Suprapubic skin (tissue), 4 donors: ENCODE measurements at regions not wholly inside any gene's neighbourhood (a gene's known extent, or its start where the extent isn't known, plus 50 kb on each side); places are given as distances from the start of the nearest gene placed in this dataset.
"Not testable (repeated sequence)": the region's sequence is repeated elsewhere in the genome, so short reads cannot be mapped to it uniquely, and the experiment has no call there.

Experiments
- DNase-seq, 2 donors: peaks; one replicate each; pipeline ENCODE4 v3.0.0-alpha.2; 2019; ENCODE audit warnings: low spot score in 2 of 2
- H3K27ac ChIP-seq: fragments of 200-600 bp; sonication (generic); one replicate; pipeline ENCODE4 v1.5.1; 2019
- H3K27me3 ChIP-seq: fragments of 200-600 bp; sonication (generic); one replicate; pipeline ENCODE4 v1.5.1; 2019
- H3K36me3 ChIP-seq: fragments of 200-600 bp; sonication (generic); one replicate; pipeline ENCODE4 v1.5.1; 2019
- H3K4me1 ChIP-seq: fragments of 200-600 bp; sonication (generic); one replicate; pipeline ENCODE4 v1.5.1; 2019
- H3K4me3 ChIP-seq: fragments of 200-600 bp; sonication (generic); one replicate; pipeline ENCODE4 v1.5.1; 2019; ENCODE audit warnings: mild to moderate bottlenecking
- H3K9me3 ChIP-seq: fragments of 200-600 bp; sonication (generic); one replicate; pipeline ENCODE4 v1.5.1; 2019
- EP300 ChIP-seq: sonication (generic); formaldehyde crosslinking; IDR thresholded peaks from one replicate; pipeline ENCODE4 v1.6.1; 2017; ENCODE audit warnings: antibody characterized with exemption
- POLR2A ChIP-seq, 2 donors: fragments of 450-650 bp; IDR thresholded peaks; one replicate each; pipeline ENCODE4 v1.6.1; 2017; ENCODE audit warnings: antibody characterized with exemption in 2 of 2, mild to moderate bottlenecking in 2 of 2, moderate library complexity in 2 of 2
- POLR2AphosphoS5 ChIP-seq, 3 donors: sonication (generic); formaldehyde crosslinking; IDR thresholded peaks; one replicate each; pipeline ENCODE4 v1.6.1; 2017; ENCODE audit warnings: antibody characterized with exemption in 3 of 3
- WGBS: methylation state at CpG from one replicate; pipeline ENCODE4 v1.1.5; 2018; 5-methylcytosine and 5-hydroxymethylcytosine counted together
- TF ChIP-seq, protein P1 (sequence below), 2 donors: fragments of 200-600 bp in 1 of 2; fragments of 450-650 bp in 1 of 2; sonication (generic) in 1 of 2; IDR thresholded peaks; one replicate each; pipeline ENCODE4 v1.5.1; 2016 to 2019; ENCODE audit warnings: antibody characterized with exemption in 2 of 2, mild to moderate bottlenecking in 1 of 2, moderate library complexity in 1 of 2

DNA sequence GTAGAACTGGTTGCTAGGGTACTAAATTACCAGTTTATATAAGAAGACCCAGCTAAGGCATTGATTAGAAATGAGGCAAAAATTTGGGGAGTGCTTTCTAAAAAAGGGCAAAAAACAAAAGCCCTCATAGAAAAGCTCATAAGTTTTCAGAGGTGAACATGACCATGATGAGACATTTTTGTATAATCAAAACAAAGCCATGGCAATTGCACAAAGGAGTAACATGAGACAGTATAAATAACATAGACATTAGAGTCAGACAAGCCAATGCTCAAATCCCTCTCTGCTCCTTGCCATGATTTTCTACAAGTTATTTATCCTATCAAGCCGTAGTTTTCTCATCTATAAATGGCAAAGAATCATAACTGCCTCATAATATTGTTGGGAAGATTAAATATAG, 112.2 kb upstream of the ADTRP start:
- no peak for DNase-seq
- no peak overlapping the region for H3K4me3 ChIP-seq
- H3K4me1 ChIP-seq: no peaks in the 10 kb centered on the region
- no peak overlapping the region for H3K27ac ChIP-seq
- H3K27me3 ChIP-seq: no peaks in the 10 kb centered on the region
- H3K36me3 ChIP-seq: no peaks in the 10 kb centered on the region
- H3K9me3 ChIP-seq: no peaks in the 10 kb centered on the region
- TF ChIP-seq POLR2AphosphoS5 (IDR thresholded peaks at IDR 0.05) (no peak), EP300 (no peak), POLR2A (IDR thresholded peaks at IDR 0.05) (no peak)
- TF ChIP-seq, protein P1, sequence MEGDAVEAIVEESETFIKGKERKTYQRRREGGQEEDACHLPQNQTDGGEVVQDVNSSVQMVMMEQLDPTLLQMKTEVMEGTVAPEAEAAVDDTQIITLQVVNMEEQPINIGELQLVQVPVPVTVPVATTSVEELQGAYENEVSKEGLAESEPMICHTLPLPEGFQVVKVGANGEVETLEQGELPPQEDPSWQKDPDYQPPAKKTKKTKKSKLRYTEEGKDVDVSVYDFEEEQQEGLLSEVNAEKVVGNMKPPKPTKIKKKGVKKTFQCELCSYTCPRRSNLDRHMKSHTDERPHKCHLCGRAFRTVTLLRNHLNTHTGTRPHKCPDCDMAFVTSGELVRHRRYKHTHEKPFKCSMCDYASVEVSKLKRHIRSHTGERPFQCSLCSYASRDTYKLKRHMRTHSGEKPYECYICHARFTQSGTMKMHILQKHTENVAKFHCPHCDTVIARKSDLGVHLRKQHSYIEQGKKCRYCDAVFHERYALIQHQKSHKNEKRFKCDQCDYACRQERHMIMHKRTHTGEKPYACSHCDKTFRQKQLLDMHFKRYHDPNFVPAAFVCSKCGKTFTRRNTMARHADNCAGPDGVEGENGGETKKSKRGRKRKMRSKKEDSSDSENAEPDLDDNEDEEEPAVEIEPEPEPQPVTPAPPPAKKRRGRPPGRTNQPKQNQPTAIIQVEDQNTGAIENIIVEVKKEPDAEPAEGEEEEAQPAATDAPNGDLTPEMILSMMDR (IDR thresholded peaks at IDR 0.05): no peak
- WGBS: 0% methylated on average over 1 of the region's 1 CpG

DNA sequence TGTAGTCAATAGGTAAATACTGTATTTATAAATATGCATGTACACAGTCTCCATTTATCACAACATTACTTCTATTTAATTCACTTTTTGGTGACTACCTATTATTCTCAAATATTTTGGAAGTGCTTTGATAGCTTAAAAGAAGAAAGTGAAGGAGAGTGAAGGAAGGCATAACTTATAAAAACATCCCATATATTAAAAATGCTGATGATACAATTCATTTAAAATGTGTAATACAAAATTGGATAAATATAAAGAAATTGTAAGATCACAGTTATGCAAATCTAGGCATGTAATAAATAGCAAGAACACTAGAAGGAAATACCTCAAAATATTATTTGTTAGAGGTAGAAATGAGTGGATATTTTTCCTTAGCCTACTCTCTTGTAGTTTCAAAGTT, 111.6 kb upstream of the ADTRP start:
- DNase-seq: no peak

DNA sequence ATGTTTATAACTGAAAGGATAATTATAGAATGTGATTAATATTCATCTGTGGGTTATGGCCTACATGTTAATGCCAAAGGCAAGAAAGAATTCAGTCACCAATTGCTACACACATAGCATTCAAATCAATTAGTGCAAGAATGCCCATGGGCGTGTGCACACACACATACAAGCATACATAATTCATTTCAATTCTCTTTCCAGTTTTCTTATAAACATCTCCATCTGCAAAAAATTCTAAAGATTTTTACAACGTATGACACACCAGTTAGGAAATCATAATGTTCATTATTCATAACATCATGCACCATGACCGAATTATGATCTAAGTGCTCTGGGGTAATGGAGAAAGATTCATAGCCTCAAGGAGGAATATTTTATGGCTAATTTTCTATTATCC, 111.0 kb upstream of the ADTRP start:
- no peak for DNase-seq

More for the DNA sequence above, 111.6 kb upstream of the ADTRP start:
- Histone ChIP-seq H3K36me3 (no peaks in the 10 kb centered on the region), H3K27me3 (no peaks in the 10 kb centered on the region), H3K9me3 (no peaks in the 10 kb centered on the region), H3K4me3 (no peak overlapping the region), H3K4me1 (no peaks in the 10 kb centered on the region), H3K27ac (no peak overlapping the region)
- TF ChIP-seq POLR2A (IDR thresholded peaks at IDR 0.05) (no peak), POLR2AphosphoS5 (IDR thresholded peaks at IDR 0.05) (no peak), EP300 (no peak)
- TF ChIP-seq, protein P1 (IDR thresholded peaks at IDR 0.05): no peak

DNA sequence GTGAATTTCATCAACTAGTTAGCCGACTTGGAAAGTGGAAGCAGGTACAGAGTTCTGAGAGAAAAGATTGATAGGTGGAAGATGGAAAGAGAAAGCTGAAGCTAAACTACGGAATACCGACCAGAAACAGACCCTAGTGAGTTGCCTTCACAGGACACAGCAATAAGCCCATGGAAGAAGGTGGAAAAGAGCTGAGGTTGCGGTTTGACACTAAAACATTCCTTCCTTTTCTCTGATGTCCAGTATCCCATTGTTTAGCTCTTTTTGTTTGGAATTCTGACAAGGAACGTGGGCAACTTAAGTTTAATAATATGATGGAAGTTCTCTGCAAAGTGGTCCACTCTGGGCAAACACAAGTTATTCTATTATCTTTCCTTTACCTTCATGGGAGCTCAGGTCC, 110.1 kb upstream of the ADTRP start:
- H3K4me3 ChIP-seq: no peak overlapping the region
- TF ChIP-seq, protein P1 (IDR thresholded peaks at IDR 0.05): no peak
- no peak for DNase-seq
- H3K4me1 ChIP-seq: no peaks in the 10 kb centered on the region
- 94% methylated on average over 5 of the region's 5 CpGs for WGBS
- H3K36me3 ChIP-seq: no peaks in the 10 kb centered on the region
- no peak overlapping the region for H3K27ac ChIP-seq
- H3K27me3 ChIP-seq: no peaks in the 10 kb centered on the region
- no peaks in the 10 kb centered on the region for H3K9me3 ChIP-seq

More for the DNA sequence above, 111.0 kb upstream of the ADTRP start:
- no peak overlapping the region for H3K27ac ChIP-seq
- no peaks in the 10 kb centered on the region for H3K4me1 ChIP-seq
- no peaks in the 10 kb centered on the region for H3K9me3 ChIP-seq
- no peaks in the 10 kb centered on the region for H3K36me3 ChIP-seq
- TF ChIP-seq, protein P1 (IDR thresholded peaks at IDR 0.05): no peak
- TF ChIP-seq EP300: no peak
- TF ChIP-seq POLR2AphosphoS5 (IDR thresholded peaks at IDR 0.05): no peak
- no peak for TF ChIP-seq POLR2A (IDR thresholded peaks at IDR 0.05)
- no peaks in the 10 kb centered on the region for H3K27me3 ChIP-seq
- 33% methylated on average over 3 of the region's 3 CpGs for WGBS
- no peak overlapping the region for H3K4me3 ChIP-seq

DNA sequence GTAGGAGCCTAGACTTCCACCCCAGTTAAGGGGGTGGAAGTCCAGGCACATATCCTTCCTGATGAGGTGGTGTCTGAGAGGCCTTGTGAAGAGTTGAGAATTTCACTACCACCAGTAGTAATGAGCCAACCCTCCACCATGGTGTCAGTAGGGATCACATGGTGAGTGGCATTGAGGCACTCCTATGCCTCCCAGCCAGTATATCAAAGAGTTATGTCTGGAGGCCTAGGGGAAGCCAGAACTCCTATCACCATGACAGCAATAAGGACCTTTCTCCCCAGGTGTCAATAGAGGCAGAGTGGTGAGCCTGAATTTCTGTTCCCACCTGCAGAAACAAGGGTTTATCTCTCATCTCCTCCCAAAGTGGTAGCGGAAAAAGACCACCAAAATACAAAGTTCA, 106.6 kb upstream of the ADTRP start:
- Histone ChIP-seq H3K4me3 (no peak overlapping the region), H3K27me3 (no peaks in the 10 kb centered on the region), H3K27ac (no peak overlapping the region), H3K4me1 (no peaks in the 10 kb centered on the region), H3K9me3 (peaks cover 3% of the 10 kb centered on the region), H3K36me3 (no peaks in the 10 kb centered on the region)
- 94% methylated on average over 1 of the region's 1 CpG for WGBS
- no peak for DNase-seq
- no peak for TF ChIP-seq POLR2AphosphoS5 (IDR thresholded peaks at IDR 0.05)
- TF ChIP-seq, protein P1 (IDR thresholded peaks at IDR 0.05): no peak
- TF ChIP-seq EP300: no peak
- TF ChIP-seq POLR2A (IDR thresholded peaks at IDR 0.05): no peak

DNA sequence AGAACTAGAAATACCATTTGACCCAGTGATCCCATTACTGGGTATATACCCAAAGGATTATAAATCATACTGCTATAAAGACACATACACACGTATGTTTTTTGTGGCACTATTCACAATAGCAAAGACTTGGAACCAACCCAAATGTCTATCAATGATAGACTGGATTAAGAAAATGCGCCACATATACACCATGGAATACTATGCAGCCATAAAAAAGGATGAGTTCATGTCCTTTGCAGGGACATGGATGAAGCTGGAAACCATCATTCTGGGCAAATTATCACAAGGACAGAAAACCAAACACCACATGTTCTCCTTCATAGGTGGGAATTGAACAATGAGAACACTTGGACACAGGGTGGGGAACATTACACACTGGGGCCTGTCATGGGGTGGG, 104.9 kb upstream of the ADTRP start:
- WGBS: 44% methylated on average over 2 of the region's 2 CpGs
- H3K27ac ChIP-seq, DNase-seq, H3K27me3 ChIP-seq, H3K9me3 ChIP-seq, H3K4me3 ChIP-seq, H3K36me3 ChIP-seq, H3K4me1 ChIP-seq: not testable (repeated sequence)

DNA sequence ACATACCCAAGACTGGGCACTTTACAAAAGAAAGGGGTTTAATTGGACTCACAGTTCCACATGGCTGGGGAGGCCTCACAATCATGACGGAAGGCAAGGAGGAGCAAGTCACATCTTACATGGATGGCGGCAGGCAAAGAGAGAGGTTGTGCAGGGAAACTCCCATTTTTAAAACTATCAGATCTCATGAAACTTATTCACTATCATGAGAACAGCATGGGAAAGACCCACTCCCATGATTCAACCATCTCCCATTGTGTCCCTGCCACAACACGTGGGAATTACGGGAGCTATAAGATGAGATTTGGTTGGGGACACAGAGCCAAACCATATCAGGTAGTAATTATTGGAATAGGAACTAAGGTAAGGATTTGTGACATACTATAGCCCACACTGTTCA, 101.6 kb upstream of the ADTRP start:
- H3K9me3 ChIP-seq, DNase-seq, H3K4me3 ChIP-seq, H3K27me3 ChIP-seq, H3K27ac ChIP-seq, H3K36me3 ChIP-seq, H3K4me1 ChIP-seq: not testable (repeated sequence)
- 96% methylated on average over 4 of the region's 4 CpGs for WGBS
